ENCODE measurements at regions not wholly inside any gene's neighbourhood (a gene's known extent, or its start where the extent isn't known, plus 50 kb on each side); places are given as distances from the start of the nearest gene placed in this dataset.

GRCh38 chr16:85304337-85304736, 192.1 kb upstream of the CIBAR2 start:
- TF ChIP-seq CTCF (IDR thresholded peaks at IDR 0.05) (no peak), POLR2A (IDR thresholded peaks at IDR 0.05) (no peak)

All from thyroid gland (tissue), 4 donors.